Adrenal gland (tissue), 9 donors: ENCODE measurements at regions not wholly inside any gene's neighbourhood (a gene's known extent, or its start where the extent isn't known, plus 50 kb on each side); places are given as distances from the start of the nearest gene placed in this dataset.
A peak's percentile ranks its signal among the peaks of the same experiment; 100 is the strongest.

Experiments used
- DNase-seq, 7 donors: peaks; one replicate each; pipeline ENCODE4 v3.0.0-alpha.2; 2019 to 2020
- H3K27ac ChIP-seq, 5 donors: fragments of 200-600 bp; sonication (generic) in 4 of 5; 1 replicate in 3 of 5; 2 replicates in 2 of 5; pipeline versions ENCODE4 v1.5.1 to v1.8.0; 2016 to 2020; ENCODE audit warnings: mild to moderate bottlenecking in 1 of 5
- H3K27me3 ChIP-seq: fragments of 200-600 bp; 2 replicates; pipeline ENCODE4 v1.8.0; 2021
- H3K36me3 ChIP-seq, 2 donors: fragments of 200-600 bp; replicated peaks in 1 of 2; 1 replicate in 1 of 2; 2 replicates in 1 of 2; pipeline versions ENCODE4 v1.5.1 to v1.8.0; 2018 to 2022
- H3K4me1 ChIP-seq, 2 donors: fragments of 200-600 bp; replicated peaks in 1 of 2; 1 replicate in 1 of 2; 2 replicates in 1 of 2; pipeline versions ENCODE4 v1.5.1 to v1.8.0; 2018 to 2021
- H3K4me3 ChIP-seq, 4 donors: fragments of 200-600 bp; sonication (generic) in 3 of 4; one replicate each; pipeline ENCODE4 v1.5.1; 2016 to 2018
- H3K9me3 ChIP-seq, 3 donors: fragments of 200-600 bp; sonication (generic) in 1 of 3; replicated peaks in 1 of 3; 1 replicate in 2 of 3; 2 replicates in 1 of 3; pipeline versions ENCODE4 v1.5.1 to v1.8.0; 2016 to 2021
- POLR2A ChIP-seq, 2 donors: fragments of 450-650 bp; IDR thresholded peaks; one replicate each; pipeline ENCODE4 v1.6.1; 2017; ENCODE audit warnings: antibody characterized with exemption in 2 of 2, mild to moderate bottlenecking in 2 of 2, moderate library complexity in 1 of 2
- WGBS, 4 donors: extraction: QIAGEN DNeasy Blood & Tissue Kit in 2 of 4; methylation state at CpG; one replicate each; pipeline versions ENCODE4 v1.1.5 to v1.1.7; 2013 to 2017; 5-methylcytosine and 5-hydroxymethylcytosine counted together
- intact Hi-C, 2 donors: fragments of 100-400 bp; cut with DNase I; formaldehyde crosslinking; loops; one replicate each; pipeline versions ENCODE4 v1.14.1 to v1.15.0; 2022 to 2023
- TF ChIP-seq, protein P1 (sequence below), 6 experiments: fragments of 450-650 bp in 4 of 6; fragments of 200-600 bp in 2 of 6; sonication (generic) in 1 of 6; IDR thresholded peaks; 1 replicate in 5 of 6; 2 replicates in 1 of 6; pipeline versions ENCODE4 v1.5.1 to v1.8.0; 2016 to 2021; ENCODE audit warnings: antibody characterized with exemption in 6 of 6, mild to moderate bottlenecking in 2 of 6, moderate library complexity in 1 of 6
- donor health status: healthy with polysubstance abuse.
- donor health status: Bipolar disorder and iron deficiency.
- donor health status: DM: yes; HTN: yes; CAD: no.
- donor health status: DM: no; HTN: no; CAD: no.
- donor health status: DM: no; HTN: no; CAD: no.

DNA sequence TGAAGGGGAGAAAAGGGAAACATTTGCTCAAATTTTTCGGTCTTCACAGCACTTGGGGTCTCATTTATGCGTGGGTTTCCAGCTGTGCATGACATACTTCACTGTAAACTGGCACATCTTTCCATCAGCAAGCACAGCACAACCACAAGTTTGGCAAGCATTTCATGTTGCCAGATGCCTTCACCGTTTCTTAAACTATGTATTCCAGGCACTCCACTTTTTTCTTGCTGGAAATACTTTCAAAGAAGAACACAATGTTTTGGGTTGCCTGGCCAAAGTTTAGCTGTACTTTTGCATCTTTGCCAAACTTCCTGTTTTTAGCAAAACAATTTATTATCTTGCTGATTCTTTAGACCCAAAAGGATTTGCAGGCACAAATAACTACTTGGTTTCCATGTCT, 194.6 kb upstream of the MEIS1 start:
- Histone ChIP-seq H3K4me1 (peaks cover 9 to 19% of the 10 kb centered on the region in 2 donors), H3K4me3 (peak overlapping the region in 1 of 4 donors; percentile 17), H3K9me3 (no peaks in the 10 kb centered on the region), H3K27ac (peak overlapping the region in 3 of 5 donors; percentile 15 to 66 (median 45)), H3K27me3 (no peaks in the 10 kb centered on the region), H3K36me3 (no peaks in the 10 kb centered on the region)
- 34 to 50% (median 40%) methylated on average over 3 of the region's 3 CpGs for WGBS, 4 donors
- DNase-seq = peak in 6 of 7 donors; percentile 10 to 62 (median 29)
- intact Hi-C loops = no loop called here
- TF ChIP-seq, protein P1, sequence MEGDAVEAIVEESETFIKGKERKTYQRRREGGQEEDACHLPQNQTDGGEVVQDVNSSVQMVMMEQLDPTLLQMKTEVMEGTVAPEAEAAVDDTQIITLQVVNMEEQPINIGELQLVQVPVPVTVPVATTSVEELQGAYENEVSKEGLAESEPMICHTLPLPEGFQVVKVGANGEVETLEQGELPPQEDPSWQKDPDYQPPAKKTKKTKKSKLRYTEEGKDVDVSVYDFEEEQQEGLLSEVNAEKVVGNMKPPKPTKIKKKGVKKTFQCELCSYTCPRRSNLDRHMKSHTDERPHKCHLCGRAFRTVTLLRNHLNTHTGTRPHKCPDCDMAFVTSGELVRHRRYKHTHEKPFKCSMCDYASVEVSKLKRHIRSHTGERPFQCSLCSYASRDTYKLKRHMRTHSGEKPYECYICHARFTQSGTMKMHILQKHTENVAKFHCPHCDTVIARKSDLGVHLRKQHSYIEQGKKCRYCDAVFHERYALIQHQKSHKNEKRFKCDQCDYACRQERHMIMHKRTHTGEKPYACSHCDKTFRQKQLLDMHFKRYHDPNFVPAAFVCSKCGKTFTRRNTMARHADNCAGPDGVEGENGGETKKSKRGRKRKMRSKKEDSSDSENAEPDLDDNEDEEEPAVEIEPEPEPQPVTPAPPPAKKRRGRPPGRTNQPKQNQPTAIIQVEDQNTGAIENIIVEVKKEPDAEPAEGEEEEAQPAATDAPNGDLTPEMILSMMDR (IDR thresholded peaks at IDR 0.05) = no peak
- TF ChIP-seq POLR2A (IDR thresholded peaks at IDR 0.05) = no peak

DNA sequence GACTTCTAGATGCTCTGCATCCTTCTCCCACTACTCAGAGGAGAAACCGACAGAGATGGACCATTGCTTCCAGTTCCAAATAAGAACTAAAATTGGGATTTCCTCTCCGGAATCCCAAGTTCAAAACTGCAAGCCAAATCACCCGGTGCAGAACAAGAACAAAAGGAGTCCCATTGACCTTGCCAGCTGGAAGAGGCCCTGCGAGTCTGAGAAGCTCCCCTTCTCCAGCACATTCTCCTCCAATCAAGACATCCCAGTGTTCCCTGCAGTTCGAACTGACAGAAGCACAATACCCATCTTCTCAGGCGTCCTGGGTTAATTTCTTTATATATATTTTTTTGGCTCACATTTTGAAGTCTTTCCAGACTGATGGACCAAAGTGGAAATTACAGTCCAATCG, 195.3 kb upstream of the MEIS1 start:
- Histone ChIP-seq H3K4me3 (no peak overlapping the region), H3K9me3 (no peaks in the 10 kb centered on the region), H3K27me3 (no peaks in the 10 kb centered on the region), H3K4me1 (peaks cover 9 to 19% of the 10 kb centered on the region in 2 donors), H3K36me3 (no peaks in the 10 kb centered on the region), H3K27ac (peak overlapping the region in 2 of 5 donors; percentile 45 to 65)
- TF ChIP-seq POLR2A (IDR thresholded peaks at IDR 0.05) = no peak
- intact Hi-C loops = no loop called here
- 61 to 77% (median 62%) methylated on average over 7 of the region's 7 CpGs for WGBS, 4 donors
- DNase-seq = no peak

DNA sequence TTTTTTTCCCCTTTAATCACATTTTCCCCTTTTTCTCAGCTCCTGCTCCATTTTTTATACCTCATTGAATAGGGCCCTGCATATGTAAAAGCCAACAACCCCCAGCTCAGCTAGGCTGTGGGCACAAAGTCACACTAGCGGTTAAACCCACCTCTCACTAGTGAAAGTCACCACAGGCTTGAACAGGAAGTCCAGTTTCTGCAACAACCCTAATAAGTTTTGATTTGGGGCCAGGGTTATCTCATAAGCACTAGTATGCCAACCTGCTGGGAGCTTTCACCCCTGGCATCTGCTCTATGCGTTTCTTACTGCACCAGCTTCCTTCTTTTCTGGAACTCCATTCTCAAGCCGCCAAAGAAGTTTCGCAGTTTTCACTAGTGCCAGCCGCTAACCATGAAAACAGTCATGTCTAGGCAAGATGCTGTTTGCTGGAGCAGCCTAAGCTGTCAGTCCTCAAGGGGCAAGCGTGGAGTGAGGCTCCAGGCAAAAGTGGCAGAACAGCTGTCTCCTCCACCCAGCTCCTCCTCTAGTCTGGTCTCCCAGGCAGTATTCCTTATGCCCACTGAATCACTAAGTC, 197.0 kb upstream of the MEIS1 start:
- intact Hi-C loops = no loop called here
- no peak for DNase-seq
- H3K9me3 ChIP-seq = no peaks in the 10 kb centered on the region
- no peaks in the 10 kb centered on the region for H3K27me3 ChIP-seq
- no peak overlapping the region for H3K4me3 ChIP-seq
- TF ChIP-seq, protein P1 (IDR thresholded peaks at IDR 0.05) = no peak
- TF ChIP-seq POLR2A (IDR thresholded peaks at IDR 0.05) = no peak
- H3K4me1 ChIP-seq = peaks cover 9 to 19% of the 10 kb centered on the region in 2 donors
- H3K36me3 ChIP-seq = no peaks in the 10 kb centered on the region
- 91 to 95% (median 93%) methylated on average over 6 of the region's 6 CpGs for WGBS, 4 donors
- H3K27ac ChIP-seq = no peak overlapping the region

DNA sequence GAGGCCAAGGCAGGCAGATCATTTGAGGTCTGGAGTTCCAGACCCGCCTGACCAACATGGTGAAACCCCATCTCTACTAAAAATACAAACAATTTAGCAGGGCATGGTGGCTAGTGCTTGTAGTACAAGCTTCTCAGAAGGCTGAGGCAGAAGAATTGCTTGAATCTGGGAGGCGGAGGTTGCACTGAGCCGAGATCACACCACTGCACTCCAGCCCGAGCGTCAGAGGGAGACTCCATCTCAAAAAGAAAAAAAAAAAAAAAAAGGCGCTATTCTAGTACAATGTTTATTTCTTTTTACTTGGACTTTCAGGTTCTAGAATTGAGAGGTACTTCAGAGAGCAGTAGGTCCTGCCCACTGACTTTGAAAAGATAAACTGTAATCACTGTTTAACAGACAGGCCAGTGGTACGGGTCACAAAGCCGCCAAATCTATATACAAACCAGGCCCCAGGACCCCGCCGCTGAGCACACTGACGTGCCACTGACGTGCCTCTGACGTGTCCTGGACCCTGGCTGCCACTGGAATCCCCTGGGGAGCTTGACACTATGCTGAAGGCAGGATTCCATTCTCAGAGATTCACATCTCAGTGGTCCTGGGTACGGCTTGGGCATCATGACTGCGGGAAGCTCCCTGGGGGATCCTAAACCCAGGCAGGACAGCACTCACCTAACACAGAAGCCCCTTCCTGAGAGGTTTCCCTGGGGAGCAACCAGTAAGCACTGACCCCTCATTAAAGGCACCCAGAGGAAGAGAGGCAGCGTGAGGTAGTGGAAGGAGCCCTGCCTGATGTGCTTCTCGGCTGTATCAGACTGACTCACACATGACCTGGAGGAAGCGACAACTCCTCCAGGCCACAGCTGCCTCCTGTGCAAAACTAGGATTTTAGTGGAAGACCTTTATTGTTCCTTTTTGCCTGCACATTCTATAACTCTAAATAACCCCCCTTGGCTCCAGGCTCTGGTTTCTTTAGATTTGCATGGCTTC, 197.8 kb upstream of the MEIS1 start:
- Histone ChIP-seq H3K36me3 (no peaks in the 10 kb centered on the region), H3K9me3 (no peaks in the 10 kb centered on the region), H3K4me3 (no peak overlapping the region), H3K27ac (no peak overlapping the region), H3K27me3 (no peaks in the 10 kb centered on the region), H3K4me1 (peaks cover 9 to 12% of the 10 kb centered on the region in 2 donors)
- DNase-seq = no peak
- 89 to 94% (median 91%) methylated on average over 15 to 18 of the region's 18 CpGs for WGBS, 4 donors
- intact Hi-C loops = no loop called here
- no peak for TF ChIP-seq POLR2A (IDR thresholded peaks at IDR 0.05)
- TF ChIP-seq, protein P1 (IDR thresholded peaks at IDR 0.05) = no peak
